ENCODE measurements at regions not wholly inside any gene's neighbourhood (a gene's known extent, or its start where the extent isn't known, plus 50 kb on each side); places are given as distances from the start of the nearest gene placed in this dataset.

DNA sequence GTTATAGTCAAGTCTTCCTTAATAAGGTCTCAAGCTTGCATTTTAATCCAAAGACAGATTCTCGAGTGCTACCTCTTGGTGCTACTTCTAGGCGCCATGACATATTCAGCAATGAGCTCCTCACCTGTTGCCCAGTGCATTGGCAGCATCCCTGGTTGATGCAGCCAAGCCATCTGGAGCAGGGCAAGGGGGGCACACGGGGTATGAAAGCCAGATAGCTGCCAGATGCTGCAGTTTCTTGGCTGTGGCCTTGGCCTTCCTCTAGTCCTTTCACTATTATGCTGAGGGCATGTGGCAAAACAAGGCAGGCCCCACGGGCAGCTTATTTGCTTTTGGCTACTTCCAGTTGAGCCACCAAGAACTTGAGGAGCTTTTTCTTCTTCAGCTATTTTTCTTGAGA is 168.6 kb upstream of the PGRMC2 start:
- no peak overlapping the region for H3K9ac ChIP-seq (ENCODE audit: low read depth, low read length, poor library complexity, severe bottlenecking)
- H3K4me2 ChIP-seq (ENCODE audit: low read depth, low read length, poor library complexity, severe bottlenecking): no peak overlapping the region
- H3F3A ChIP-seq (ENCODE audit: low read depth): no peaks in the 10 kb centered on the region
- no peaks in the 10 kb centered on the region for H3K9me3 ChIP-seq (ENCODE audit: insufficient read depth, low read depth, low read length)
- H4K20me1 ChIP-seq (ENCODE audit: insufficient read depth, low read length, poor library complexity, severe bottlenecking): no peaks in the 10 kb centered on the region
- H3K27me3 ChIP-seq (ENCODE audit: insufficient read depth, low read length, poor library complexity, severe bottlenecking): no peaks in the 10 kb centered on the region
- H3K79me2 ChIP-seq (ENCODE audit: insufficient read depth, low read length): no peaks in the 10 kb centered on the region
- H2AFZ ChIP-seq (ENCODE audit: low read length): no peak overlapping the region
- H3K9me2 ChIP-seq (replicated peaks; ENCODE audit: low read depth, low read length): no peaks in the 10 kb centered on the region
- no peaks in the 10 kb centered on the region for H3K4me1 ChIP-seq (ENCODE audit: insufficient read depth, low read length, poor library complexity, severe bottlenecking)
- no peaks in the 10 kb centered on the region for H3K36me3 ChIP-seq (ENCODE audit: insufficient read depth, low read length)
- H3K4me3 ChIP-seq (ENCODE audit: low read length, poor library complexity, severe bottlenecking): no peak overlapping the region
- TF ChIP-seq, protein P1, sequence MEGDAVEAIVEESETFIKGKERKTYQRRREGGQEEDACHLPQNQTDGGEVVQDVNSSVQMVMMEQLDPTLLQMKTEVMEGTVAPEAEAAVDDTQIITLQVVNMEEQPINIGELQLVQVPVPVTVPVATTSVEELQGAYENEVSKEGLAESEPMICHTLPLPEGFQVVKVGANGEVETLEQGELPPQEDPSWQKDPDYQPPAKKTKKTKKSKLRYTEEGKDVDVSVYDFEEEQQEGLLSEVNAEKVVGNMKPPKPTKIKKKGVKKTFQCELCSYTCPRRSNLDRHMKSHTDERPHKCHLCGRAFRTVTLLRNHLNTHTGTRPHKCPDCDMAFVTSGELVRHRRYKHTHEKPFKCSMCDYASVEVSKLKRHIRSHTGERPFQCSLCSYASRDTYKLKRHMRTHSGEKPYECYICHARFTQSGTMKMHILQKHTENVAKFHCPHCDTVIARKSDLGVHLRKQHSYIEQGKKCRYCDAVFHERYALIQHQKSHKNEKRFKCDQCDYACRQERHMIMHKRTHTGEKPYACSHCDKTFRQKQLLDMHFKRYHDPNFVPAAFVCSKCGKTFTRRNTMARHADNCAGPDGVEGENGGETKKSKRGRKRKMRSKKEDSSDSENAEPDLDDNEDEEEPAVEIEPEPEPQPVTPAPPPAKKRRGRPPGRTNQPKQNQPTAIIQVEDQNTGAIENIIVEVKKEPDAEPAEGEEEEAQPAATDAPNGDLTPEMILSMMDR (conservative IDR thresholded peaks at IDR 0.05; ENCODE audit: low read length): no peak
- no peak for TF ChIP-seq EZH2phosphoT487 (IDR thresholded peaks at IDR 0.05; ENCODE audit: borderline replicate concordance)

DNA sequence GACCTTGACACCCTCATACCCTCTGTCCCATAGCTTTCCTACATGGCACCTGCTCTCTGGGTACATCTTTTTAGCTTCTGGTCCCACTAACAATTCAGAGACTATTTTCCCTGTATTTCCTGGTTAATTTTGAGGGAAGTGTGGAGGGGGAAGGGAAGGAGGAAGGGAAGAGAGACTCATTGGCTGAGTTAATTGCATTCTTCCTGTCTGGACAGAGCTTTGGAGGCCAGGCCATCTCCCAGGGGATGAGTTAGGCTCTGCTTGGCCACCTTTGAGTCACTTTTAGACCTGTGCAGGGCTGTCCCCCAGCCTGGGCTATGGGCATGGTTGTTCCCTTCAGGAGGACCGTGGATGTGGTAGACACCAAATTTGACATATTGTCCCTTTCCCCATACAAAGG is 167.9 kb upstream of the PGRMC2 start:
- Histone ChIP-seq H2AFZ (ENCODE audit: low read length) (no peak overlapping the region), H4K20me1 (ENCODE audit: insufficient read depth, low read length, poor library complexity, severe bottlenecking) (no peaks in the 10 kb centered on the region), H3F3A (ENCODE audit: low read depth) (no peaks in the 10 kb centered on the region), H3K36me3 (ENCODE audit: insufficient read depth, low read length) (no peaks in the 10 kb centered on the region), H3K9ac (ENCODE audit: low read depth, low read length, poor library complexity, severe bottlenecking) (no peak overlapping the region), H3K79me2 (ENCODE audit: insufficient read depth, low read length) (no peaks in the 10 kb centered on the region), H3K4me2 (ENCODE audit: low read depth, low read length, poor library complexity, severe bottlenecking) (no peak overlapping the region), H3K27me3 (ENCODE audit: insufficient read depth, low read length, poor library complexity, severe bottlenecking) (no peaks in the 10 kb centered on the region), H3K9me2 (replicated peaks; ENCODE audit: low read depth, low read length) (no peaks in the 10 kb centered on the region), H3K9me3 (ENCODE audit: insufficient read depth, low read depth, low read length) (no peaks in the 10 kb centered on the region), H3K4me1 (ENCODE audit: insufficient read depth, low read length, poor library complexity, severe bottlenecking) (no peaks in the 10 kb centered on the region), H3K4me3 (ENCODE audit: low read length, poor library complexity, severe bottlenecking) (no peak overlapping the region)
- TF ChIP-seq EZH2phosphoT487 (IDR thresholded peaks at IDR 0.05; ENCODE audit: borderline replicate concordance): no peak
- TF ChIP-seq, protein P1 (conservative IDR thresholded peaks at IDR 0.05; ENCODE audit: low read length): no peak

DNA sequence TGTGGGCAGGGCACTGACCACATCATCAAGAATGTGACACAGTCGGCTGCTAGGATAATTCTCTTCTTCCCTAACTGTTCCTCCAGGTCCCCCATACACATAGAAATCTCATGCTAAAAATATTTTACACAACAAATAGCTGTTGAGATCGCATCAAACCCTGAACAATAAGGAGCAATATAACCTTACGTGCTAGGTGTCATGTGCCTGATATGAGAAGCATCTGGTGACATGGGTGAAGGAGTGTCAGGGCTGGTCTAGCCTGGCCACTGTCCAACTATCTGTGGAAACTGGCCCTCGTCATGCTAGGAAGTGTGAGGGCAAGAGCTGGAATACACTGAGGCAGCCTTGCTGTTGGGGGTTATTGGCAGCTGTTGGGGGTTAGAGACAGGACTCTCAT is 167.3 kb upstream of the PGRMC2 start:
- Histone ChIP-seq H3F3A (ENCODE audit: low read depth) (no peaks in the 10 kb centered on the region), H3K4me1 (ENCODE audit: insufficient read depth, low read length, poor library complexity, severe bottlenecking) (no peaks in the 10 kb centered on the region), H4K20me1 (ENCODE audit: insufficient read depth, low read length, poor library complexity, severe bottlenecking) (no peaks in the 10 kb centered on the region), H3K27me3 (ENCODE audit: insufficient read depth, low read length, poor library complexity, severe bottlenecking) (no peaks in the 10 kb centered on the region), H3K9me3 (ENCODE audit: insufficient read depth, low read depth, low read length) (no peaks in the 10 kb centered on the region), H3K4me3 (ENCODE audit: low read length, poor library complexity, severe bottlenecking) (no peak overlapping the region), H2AFZ (ENCODE audit: low read length) (no peak overlapping the region), H3K9ac (ENCODE audit: low read depth, low read length, poor library complexity, severe bottlenecking) (no peak overlapping the region), H3K4me2 (ENCODE audit: low read depth, low read length, poor library complexity, severe bottlenecking) (no peak overlapping the region), H3K79me2 (ENCODE audit: insufficient read depth, low read length) (no peaks in the 10 kb centered on the region), H3K36me3 (ENCODE audit: insufficient read depth, low read length) (no peaks in the 10 kb centered on the region), H3K9me2 (replicated peaks; ENCODE audit: low read depth, low read length) (no peaks in the 10 kb centered on the region)
- TF ChIP-seq, protein P1 (conservative IDR thresholded peaks at IDR 0.05; ENCODE audit: low read length): no peak
- no peak for TF ChIP-seq EZH2phosphoT487 (IDR thresholded peaks at IDR 0.05; ENCODE audit: borderline replicate concordance)
